Neural cell (in vitro differentiated cells): ENCODE measurements at regions not wholly inside any gene's neighbourhood (a gene's known extent, or its start where the extent isn't known, plus 50 kb on each side); places are given as distances from the start of the nearest gene placed in this dataset.

Experiments used
- EP300 ChIP-seq: fragments of 450-650 bp; conservative IDR thresholded peaks from 2 replicates; pipeline ENCODE4 v1.6.1; 2014; ENCODE audit warnings: antibody characterized with exemption, mild to moderate bottlenecking, moderate library complexity; ENCODE audit not compliant: poor library complexity, severe bottlenecking
- EZH2 ChIP-seq: fragments of 200-600, 300-800 bp; shearing (Covaris generic), sonication (generic); IDR thresholded peaks from 2 replicates; pipeline ENCODE4 v1.6.1; 2014; ENCODE audit warnings: antibody characterized with exemption, low read length, borderline replicate concordance, mild to moderate bottlenecking; ENCODE audit not compliant: insufficient read depth, poor library complexity, severe bottlenecking
- POLR2AphosphoS5 ChIP-seq: IDR thresholded peaks from 2 replicates; pipeline ENCODE4 v1.6.1; 2012
- RAD21 ChIP-seq: fragments of 450-650 bp; conservative IDR thresholded peaks from 2 replicates; pipeline ENCODE4 v1.6.1; 2014; ENCODE audit warnings: antibody characterized with exemption, mild to moderate bottlenecking, moderate library complexity
- TAF1 ChIP-seq: IDR thresholded peaks from 2 replicates; pipeline ENCODE4 v1.6.1; 2012; ENCODE audit warnings: low read depth
- TF ChIP-seq, protein P1 (sequence below): fragments of 450-650 bp; IDR thresholded peaks from 2 replicates; pipeline ENCODE4 v1.5.1; 2014; ENCODE audit warnings: antibody characterized with exemption, mild to moderate bottlenecking, moderate library complexity; ENCODE audit not compliant: poor library complexity, severe bottlenecking
- TF ChIP-seq, protein P2 (sequence below): IDR thresholded peaks from 2 replicates; pipeline ENCODE4 v1.6.1; 2012; ENCODE audit warnings: borderline replicate concordance

DNA sequence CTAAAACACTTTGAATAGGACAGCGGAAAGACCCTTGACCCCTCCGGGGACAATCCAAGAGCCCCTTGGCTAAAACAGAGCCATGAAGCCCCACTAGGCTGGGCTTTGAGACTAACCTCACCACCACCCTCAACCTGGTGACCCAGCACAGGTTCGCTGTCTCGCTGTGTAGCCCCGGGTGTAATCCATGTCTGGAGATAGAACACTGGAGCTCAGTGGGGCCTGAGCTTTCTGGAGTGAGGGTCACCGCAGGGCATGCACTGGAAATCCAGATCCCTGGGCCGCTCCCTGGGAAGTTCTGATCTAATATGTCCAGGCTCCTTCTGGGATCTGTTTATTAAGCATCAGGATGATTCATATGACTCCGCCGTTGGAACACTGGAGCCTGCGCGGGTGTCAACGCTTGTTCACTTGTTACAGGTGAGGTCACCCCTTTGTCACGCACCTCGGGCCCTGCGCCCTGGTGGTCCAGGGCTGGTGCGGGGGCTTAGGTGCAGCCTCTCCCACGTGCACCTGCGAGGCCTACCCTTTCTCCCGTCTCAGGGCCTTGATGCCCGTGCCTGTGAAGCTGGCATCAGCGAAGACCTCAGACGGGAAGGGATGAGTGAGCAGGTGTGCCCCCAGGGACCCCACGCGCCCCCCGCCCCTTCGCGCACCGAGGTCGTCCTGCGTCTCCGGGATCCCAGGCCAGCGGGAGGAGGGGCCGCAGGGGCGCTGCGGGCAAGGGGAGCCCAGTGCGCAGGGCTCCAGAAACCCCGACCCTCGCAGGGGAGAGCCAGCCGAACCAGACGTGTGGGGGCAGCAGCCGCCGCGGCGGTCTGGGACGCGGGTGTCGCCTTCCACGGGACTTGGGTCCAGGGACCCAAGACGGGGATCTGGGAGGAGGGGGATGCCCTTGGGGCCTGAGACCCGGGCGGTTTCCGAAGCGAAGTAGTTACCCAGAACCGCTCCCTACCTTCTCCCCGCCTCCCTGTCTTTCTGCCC is 224.1 kb upstream of the FOXF1 start:
- TF ChIP-seq, protein P1, sequence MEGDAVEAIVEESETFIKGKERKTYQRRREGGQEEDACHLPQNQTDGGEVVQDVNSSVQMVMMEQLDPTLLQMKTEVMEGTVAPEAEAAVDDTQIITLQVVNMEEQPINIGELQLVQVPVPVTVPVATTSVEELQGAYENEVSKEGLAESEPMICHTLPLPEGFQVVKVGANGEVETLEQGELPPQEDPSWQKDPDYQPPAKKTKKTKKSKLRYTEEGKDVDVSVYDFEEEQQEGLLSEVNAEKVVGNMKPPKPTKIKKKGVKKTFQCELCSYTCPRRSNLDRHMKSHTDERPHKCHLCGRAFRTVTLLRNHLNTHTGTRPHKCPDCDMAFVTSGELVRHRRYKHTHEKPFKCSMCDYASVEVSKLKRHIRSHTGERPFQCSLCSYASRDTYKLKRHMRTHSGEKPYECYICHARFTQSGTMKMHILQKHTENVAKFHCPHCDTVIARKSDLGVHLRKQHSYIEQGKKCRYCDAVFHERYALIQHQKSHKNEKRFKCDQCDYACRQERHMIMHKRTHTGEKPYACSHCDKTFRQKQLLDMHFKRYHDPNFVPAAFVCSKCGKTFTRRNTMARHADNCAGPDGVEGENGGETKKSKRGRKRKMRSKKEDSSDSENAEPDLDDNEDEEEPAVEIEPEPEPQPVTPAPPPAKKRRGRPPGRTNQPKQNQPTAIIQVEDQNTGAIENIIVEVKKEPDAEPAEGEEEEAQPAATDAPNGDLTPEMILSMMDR: no peak
- TF ChIP-seq POLR2AphosphoS5 (no peak), EP300 (no peak), EZH2 (no peak), RAD21 (no peak), TAF1 (no peak)
- TF ChIP-seq, protein P2, sequence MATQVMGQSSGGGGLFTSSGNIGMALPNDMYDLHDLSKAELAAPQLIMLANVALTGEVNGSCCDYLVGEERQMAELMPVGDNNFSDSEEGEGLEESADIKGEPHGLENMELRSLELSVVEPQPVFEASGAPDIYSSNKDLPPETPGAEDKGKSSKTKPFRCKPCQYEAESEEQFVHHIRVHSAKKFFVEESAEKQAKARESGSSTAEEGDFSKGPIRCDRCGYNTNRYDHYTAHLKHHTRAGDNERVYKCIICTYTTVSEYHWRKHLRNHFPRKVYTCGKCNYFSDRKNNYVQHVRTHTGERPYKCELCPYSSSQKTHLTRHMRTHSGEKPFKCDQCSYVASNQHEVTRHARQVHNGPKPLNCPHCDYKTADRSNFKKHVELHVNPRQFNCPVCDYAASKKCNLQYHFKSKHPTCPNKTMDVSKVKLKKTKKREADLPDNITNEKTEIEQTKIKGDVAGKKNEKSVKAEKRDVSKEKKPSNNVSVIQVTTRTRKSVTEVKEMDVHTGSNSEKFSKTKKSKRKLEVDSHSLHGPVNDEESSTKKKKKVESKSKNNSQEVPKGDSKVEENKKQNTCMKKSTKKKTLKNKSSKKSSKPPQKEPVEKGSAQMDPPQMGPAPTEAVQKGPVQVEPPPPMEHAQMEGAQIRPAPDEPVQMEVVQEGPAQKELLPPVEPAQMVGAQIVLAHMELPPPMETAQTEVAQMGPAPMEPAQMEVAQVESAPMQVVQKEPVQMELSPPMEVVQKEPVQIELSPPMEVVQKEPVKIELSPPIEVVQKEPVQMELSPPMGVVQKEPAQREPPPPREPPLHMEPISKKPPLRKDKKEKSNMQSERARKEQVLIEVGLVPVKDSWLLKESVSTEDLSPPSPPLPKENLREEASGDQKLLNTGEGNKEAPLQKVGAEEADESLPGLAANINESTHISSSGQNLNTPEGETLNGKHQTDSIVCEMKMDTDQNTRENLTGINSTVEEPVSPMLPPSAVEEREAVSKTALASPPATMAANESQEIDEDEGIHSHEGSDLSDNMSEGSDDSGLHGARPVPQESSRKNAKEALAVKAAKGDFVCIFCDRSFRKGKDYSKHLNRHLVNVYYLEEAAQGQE: no peak
